CMK (cell line): ENCODE measurements at regions not wholly inside any gene's neighbourhood (a gene's known extent, or its start where the extent isn't known, plus 50 kb on each side); places are given as distances from the start of the nearest gene placed in this dataset.
"Not testable (repeated sequence)": the region's sequence is repeated elsewhere in the genome, so short reads cannot be mapped to it uniquely, and the experiment has no call there.

Source experiments
- DNase-seq: peaks from one replicate; pipeline ENCODE4 v3.0.0-alpha.2; 2010; ENCODE audit warnings: low read depth

DNA sequence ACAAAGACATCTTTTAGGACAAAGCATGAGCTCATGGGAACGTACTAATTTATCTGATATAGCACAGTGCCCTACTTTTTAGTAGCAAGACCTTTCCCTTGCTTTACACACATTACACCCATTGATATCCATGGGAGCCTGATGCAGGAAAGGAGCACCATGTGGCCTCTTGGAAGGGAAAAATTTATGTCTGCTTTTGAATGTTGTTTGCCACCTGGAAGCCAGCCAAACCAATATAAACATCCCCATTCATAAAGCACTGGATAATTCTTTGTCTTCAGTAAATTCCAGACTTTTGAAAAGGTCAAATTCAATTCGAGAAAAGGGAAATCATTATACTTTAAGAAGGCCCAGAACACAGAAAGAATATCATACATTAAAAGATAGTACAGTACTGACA lies 152.3 kb upstream of the BEND6 start:
- DNase-seq: no peak

DNA sequence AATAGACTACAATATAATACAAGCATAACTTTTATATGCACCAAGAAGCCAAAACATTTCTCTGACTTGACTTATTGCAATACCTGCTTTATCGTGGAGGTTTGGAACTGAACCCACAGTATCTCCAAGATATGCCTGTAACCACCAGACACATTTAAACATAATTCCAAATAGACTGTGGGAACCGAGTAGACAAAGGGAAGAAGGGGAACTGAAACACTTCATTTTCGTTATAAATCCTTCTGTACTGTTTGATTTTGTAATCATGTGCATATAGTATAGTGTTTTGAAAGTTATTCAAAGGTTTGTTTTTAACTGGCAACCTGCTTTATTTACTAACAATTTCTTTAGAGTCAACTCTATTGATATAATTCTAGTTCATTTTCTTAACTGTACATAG lies 154.9 kb upstream of the BEND6 start:
- no peak for DNase-seq

DNA sequence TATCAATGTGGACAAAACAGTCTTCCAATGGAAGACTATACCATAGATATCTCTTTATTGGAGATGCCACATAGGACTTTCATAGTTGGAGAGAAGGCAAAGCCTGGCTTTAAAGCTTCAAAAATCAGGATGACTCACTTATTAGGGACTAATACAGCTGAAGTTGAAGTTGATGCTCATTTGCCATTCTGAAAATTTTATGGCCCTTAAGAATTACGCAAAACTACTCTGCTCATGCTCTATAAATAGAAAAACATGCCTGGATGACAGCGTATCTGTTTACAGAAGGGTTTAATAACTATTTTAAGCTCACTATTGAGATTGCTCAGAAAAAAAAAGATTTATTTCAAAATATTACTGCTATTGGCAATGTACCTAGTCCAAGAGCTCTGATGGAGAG lies 155.5 kb upstream of the DST start:
- no peak for DNase-seq

DNA sequence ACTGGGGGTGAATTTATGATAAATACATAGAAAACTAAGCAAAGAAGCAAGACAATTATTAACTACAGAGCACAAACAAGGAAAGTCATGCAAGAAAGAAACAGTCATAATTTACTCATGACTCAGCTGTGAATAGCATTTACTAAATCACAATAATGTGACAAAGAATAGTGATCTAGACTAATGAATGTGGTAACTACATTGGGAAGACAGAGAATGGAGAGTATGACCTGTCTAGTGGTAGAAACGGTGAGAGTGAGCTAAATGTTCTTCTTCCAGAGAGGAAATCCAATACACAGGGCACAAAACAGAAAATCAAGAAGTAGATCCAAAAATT lies 153.5 kb upstream of the DST start:
- DNase-seq: no peak

DNA sequence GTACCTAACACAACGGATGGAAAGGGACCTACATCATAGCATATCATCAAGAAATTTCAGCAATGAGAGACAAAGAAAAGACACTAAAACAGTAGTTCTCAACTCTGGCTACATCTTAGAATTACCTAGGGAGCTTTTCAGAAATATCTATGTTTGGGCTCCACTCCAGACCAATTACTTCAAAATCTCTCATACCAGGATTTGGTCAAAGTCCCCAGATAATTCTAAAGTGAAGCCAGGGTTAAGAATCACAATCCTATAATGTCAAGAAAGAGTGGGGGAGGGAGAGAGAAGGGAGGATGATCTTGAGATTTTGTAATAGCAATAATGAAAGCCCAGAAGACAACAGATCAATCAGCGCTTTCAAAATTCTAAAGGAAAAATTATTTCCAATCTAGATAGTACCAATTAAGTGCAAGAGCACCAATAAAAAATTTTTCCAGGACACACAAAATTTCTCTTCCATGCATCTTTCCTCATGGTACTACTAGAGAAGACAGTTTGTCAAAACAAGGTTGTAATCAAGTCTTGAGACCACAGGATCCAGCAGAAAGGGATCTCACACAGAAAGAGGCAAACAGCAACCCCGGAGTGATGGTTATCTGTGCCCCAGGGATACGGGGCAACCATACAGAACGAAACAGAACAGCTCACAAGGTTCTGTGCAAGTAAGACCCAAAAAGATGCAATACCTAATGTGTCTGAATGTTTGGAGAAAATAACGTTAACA lies 152.9 kb upstream of the DST start:
- no peak for DNase-seq

DNA sequence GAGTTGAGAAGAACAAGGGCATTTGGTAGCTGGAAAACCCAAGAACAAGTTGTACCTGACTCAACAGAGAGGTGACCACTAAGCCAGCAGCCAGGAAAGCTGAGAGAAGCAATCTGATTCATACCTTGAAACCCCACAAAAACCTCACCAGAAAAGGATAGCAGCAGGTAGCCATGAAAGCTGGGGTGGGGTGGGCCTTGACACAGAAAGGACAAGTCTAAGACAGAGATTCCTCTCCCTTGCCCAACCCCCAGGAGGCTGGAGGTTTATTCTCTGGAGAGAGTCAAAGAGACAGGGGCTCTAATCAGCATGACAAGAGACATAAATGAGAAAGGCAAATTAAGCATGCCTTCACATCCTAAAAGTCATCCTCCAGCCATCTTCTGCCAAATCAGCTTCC lies 151.7 kb upstream of the DST start:
- DNase-seq: no peak

DNA sequence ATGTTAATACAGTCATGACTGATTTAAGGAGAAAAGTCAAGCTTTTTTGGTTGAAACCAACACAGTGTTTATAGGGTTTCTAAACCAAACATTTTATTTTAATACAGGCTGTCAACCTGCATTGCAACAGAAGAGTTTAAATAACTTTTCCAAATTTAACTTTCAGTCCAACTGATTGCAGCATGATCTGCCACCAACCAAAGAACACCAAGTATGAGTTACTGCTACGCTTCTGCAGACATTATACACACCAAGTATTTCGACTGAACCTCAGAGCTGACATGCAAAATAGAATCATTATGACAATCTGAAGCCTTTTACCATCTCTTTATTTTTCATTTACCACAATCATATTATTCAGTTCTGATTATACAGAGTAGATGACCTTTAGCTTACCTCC lies 151.2 kb upstream of the DST start:
- DNase-seq: no peak

DNA sequence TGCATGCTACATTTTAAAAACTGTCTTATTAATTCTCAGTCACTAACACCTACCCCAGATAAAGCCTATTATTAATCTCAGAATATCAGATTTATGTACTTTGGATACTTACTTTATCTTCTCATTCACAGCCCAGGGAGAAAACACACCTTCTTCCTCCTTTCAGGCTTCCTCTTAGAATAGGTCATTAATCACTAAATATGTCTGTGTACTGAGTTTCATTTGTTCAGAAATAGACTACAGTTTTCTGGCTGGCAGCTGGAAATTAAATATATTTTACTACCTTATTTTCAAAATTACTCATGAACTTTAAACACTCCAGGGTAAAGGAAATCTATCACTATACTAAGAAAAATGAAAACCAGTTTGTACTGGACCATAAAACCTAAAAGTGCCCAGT lies 147.7 kb upstream of the DST start:
- DNase-seq: no peak

DNA sequence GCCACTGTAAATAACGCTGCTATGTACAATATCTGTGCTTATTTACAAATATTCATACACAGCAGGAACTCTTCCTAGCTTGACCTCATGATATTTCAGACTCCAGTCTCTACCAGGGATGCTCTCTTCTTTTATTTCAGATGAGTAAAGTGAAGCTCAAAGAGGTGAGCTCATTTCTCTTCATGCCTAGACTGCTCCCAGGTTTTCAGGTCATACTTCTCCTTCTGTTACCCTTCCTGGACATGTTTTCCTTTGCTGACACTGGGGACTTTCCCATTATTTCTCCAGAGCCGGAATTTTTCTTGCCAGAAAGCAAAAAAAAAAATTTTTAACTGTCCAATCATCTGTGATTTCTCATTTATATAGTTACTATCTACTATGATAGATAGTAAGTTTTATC lies 147.2 kb upstream of the DST start:
- DNase-seq: no peak

DNA sequence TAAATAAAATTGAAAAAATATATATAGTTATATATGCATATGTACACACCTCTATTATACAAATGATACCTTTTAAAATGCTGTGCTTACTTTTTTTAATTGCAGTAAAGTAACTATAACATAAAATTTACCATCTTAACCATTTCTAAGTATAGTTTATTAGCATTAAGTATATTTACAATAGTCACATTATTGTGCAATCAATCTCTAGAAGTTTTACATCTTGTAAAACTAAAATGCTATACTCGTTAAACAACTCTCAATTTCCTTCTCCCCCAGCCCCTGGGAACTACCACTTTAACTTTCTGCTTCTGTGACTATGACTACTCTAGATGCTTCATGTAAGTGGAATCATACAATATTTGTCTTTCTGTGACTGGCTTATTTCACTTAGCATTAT lies 146.7 kb upstream of the DST start:
- no peak for DNase-seq

DNA sequence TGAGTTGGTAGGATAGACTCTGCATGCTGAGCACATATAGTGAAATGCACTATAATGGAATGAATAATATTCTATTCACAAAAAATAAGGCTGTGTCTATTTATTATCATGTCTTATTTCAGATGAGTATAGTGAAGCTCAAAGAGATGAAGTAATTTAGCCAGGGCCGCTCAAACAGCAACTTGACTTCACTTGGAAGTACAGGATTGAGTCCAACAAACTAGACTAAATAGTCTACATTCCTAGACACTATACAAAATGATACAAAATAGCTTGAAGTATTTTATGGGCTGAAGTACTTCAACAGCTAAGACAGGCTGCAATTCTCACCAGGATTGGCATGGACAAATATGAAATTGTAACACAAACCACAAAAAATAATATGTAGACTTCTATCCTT lies 144.5 kb upstream of the DST start:
- DNase-seq: no peak

DNA sequence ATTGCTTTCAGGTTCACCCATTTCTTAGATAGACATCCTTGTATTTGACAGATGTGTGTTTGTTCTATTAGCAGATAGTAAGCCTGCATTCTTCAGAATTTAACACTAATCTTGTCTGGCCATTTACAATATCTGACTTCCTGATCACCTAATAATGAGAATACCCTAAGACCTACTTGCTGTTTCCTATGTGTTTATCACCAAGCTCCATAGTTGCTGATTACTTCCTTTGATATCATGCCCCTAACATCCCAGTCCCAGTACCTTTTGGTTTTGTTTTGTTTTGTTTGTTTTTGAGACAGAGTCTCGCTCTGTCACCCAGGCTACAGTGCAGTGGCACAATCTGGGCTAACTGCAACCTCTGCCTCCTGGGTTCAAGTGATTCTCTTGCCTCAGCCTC lies 143.6 kb upstream of the DST start:
- peak; percentile 39 for DNase-seq

DNA sequence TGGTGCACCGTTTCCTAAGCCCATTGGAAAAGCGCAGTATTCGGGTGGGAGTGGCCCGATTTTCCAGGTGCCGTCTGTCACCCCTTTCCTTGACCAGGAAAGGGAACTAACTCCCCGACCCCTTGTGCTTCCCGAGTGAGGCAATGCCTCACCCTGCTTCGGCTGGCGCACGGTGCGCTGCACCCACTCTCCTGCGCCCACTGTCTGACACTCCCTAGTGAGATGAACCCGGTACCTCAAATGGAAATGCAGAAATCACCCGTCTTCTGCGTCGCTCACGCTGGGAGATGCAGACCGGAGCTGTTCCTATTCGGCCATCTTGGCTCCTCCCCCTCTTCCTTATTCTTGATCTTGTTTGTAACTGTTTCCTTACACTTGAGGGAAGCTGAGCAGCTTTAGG lies 142.8 kb upstream of the DST start:
- DNase-seq: not testable (repeated sequence)

DNA sequence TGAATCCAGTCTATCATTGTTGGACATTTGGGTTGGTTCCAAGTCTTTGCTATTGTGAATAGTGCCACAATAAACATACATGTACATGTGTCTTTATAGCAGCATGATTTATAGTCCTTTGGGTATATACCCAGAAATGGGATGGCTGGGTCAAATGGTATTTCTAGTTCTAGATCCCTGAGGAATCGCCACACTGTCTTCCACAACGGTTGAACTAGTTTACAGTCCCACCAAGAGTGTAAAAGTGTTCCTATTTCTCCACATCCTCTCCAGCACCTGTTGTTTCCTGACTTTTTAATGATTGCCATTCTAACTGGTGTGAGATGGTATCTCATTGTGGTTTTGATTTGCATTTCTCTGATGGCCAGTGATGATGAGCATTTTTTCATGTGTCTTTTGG lies 137.4 kb upstream of the DST start:
- DNase-seq: not testable (repeated sequence)

DNA sequence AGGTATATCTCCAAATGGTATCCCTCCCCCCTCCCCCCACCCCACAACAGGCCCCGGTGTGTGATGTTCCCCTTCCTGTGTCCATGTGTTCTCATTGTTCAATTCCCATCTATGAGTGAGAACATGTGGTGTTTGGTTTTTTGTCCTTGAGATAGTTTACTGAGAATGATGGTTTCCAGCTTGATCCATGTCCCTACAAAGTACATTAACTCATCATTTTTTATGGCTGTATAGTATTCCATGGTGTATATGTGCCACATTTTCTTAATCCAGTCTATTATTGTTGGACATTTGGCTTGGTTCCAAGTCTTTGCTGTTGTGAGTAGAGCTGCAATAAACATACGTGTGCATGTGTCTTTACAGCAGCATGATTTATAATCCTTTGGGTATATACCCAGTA lies 135.8 kb upstream of the DST start:
- not testable (repeated sequence) for DNase-seq

DNA sequence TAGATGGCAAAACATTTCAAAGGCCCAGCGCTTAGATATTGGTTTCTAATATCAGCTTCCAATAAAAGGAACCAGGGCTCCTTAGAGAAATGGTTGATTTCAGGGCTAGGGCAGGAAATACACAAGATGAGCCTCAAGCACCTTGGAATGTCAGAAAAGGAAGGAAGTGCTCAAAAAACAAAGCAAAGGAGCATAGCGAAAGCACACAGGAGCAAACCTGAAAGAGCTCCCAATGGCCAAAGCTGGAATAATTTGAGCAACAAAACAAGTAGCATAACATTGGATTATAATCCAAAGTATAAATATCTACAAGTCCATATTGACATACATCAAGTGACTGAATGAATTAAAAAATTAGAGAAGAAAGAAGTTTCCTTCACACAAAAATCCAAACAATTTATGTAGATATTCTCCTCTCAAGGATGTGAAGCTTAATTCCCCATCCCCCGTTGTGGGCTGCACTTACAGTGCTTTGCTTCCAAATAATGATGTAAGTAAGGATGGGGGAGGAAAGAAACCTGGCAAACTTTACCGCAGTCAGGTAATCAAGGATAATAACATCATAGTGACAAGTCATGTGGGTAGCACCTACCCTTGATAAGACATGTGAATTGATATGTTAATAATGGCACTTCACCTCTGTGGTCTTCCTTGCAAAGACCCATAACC lies 132.9 kb upstream of the DST start:
- no peak for DNase-seq

DNA sequence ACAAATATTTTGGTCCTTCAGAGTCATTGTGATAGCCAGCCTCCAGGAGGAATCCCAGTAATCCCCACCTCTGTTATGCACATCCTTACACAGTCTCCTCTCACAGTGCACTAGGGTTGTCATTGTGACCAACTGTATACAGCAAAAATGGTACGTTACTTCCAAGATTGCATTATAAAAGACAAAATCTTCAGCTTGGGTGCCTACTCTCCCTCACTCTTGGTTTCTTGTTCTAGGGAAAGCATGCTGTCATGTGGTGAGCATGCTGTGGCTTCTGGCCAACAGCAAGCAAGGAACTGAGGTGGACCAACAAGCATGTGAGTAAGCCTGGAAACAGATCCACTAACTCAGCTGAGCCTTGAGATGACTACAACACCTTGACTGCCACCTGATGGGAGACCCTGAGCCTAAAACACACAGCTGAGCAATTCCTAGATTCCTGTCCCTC lies 130.1 kb upstream of the DST start:
- no peak for DNase-seq

DNA sequence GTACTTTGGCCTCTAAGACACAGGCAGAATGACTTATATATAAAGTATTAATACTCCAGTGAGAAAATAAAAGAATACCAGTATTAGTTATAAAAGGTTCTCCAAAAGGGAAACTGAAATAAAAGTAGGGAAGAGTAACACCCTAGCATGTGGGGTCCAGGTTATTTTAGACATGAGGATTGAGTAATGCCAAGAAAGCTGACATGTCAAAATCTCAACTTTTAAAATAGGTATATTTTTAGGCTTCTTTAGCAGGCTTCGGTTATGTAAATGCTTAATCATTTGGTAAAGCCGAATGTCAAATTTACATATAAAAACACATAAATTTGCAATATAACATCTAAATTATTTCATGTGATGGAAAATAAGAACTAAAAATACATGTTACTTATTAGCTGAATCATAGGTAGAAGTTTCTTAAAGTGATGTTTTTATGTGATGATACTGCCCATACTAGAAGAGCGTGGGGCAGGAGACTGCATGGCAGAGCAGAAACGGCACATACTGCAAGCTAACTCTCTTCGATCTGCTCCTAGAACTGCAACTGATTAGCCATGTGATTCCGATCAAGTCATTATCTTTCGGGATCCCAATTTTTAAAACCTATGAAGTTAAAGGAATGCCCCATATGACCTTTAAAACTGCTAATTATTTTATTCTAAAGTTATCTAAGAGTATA lies 129.4 kb upstream of the DST start:
- no peak for DNase-seq

DNA sequence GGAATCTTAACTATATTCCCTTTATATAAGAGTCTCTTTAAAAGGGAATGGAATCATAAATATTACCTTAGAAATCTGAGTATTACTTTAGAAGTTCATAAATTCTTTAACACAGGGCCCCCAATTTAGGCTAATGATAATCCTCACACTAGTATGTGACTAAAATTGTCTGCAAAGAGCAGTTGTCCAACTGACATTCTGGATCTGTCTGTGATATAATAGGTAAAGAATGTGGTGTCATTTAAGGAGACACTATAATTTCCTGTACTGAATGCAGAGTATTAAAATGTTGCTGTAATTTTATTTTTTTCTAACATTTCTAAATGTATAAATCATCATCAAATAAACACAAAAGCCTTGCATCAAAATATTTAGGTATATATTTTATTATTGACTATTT lies 128.5 kb upstream of the DST start:
- no peak for DNase-seq

DNA sequence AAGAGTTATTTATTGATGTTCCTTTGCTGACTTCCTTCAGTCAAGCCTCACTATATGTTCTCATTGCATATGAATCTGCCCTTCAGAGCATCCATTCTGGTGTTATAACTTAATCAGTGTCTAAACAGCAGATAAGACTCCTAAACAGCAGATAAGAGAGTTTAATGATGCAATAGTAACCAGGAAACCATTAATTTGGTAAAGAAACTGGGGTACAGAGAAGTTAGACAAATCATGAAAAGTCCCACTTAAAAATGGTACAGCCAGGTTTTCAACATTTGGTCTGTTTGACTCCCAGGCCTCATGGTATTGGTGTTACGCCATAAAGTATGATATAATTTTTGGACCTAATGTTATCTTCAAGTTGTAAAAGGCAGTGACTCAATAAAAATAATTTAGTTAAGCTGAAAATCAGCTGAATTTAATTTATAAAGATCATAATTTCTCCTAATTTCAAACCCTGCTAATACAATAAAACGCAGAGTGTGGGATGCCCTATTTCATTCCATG lies 127.4 kb upstream of the DST start:
- DNase-seq: no peak

DNA sequence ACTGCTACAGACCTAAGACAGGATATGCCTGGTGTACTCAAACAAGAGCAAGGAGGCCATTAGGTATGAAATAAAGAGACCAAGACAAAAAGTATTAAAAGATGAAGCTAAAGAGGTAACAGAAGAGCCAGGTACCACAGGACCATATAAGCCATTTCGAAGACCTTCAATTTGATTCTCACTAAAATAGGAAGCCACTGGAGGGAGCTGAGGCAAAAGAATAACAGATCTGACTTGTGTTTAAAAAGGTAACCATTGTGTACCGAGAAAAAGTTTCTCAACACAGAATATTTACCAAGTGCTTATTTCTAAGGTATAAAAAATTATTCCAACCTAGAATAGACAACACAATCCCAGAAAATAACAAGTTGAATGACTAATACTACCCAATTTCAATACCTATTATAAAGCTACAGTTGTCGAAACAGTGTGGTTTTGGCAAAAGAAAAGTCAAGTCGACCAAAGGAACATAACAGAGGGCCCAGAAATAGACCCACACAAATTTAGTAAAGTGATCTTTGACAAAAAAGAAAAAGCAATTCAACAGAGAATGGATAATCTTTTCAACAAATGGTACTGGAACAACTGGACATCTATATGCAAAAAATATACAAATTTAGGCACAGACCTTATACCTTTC lies 125.3 kb upstream of the DST start:
- no peak for DNase-seq

DNA sequence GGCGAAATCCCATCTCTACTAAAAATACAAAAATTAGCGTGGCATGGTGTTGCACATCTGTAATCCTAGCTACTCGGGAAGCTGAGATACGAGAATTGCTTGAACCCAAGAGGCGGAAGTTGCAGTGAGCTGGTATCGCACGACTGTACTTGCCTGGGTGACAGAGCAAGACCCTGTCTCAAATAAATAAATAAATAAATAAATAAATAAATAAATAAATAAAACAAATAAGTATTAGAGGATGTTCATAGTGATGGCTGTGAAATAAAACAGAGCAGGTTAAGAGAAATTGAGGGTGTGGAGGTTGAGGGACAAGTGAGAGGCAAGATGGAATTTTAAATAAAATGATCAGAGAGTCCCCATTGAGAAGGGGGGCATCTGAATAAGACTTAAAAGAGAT lies 124.7 kb upstream of the DST start:
- no peak for DNase-seq

DNA sequence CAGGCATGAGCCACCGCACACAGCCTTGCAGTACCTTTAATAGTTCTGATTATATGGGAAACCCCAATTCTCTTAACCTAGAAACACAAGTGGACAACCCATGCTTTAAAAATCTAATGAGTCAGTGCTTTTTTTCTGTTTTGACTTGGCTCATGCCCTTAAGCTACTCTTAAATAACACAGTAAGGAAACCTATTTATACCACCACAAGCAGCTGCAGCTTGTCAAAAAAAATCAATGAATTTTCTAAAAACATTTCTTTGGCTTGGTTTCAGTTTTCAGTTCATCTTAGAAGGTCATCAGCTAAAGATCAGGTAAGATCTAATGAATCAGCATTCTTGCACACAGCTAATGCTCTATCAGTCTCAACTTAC lies 124.1 kb upstream of the DST start:
- no peak for DNase-seq
